Left lobe of liver (tissue), 2 donors: ENCODE measurements at regions not wholly inside any gene's neighbourhood (a gene's known extent, or its start where the extent isn't known, plus 50 kb on each side); places are given as distances from the start of the nearest gene placed in this dataset.

Source experiments
- ATAC-seq: fragments of 200-7000 bp; cut with Tn5 transposase; one replicate; pipeline ENCODE4 v1.9.1; 2020; ENCODE audit warnings: mild to moderate bottlenecking, moderate library complexity
- DNase-seq: peaks from one replicate; pipeline ENCODE4 v3.0.0-alpha.2; 2020; ENCODE audit warnings: low spot score
- donor health status: DM: no; HTN: no; CAD: no; lungs with moderate emphysema.
- donor health status: DM: no; HTN: yes; CAD: no.

- DNase-seq, result no peak
- ATAC-seq, result no peak
These were observed 949.5 kb upstream of the ADGRL3 start for GRCh38 chr4:60250657-60251056.

- ATAC-seq, result no peak
- no peak for DNase-seq
These were observed 940.3 kb upstream of the ADGRL3 start for GRCh38 chr4:60259781-60260180.

GRCh38 chr4:60266505-60266904 is 933.6 kb upstream of the ADGRL3 start:
- no peak for ATAC-seq
- DNase-seq, result no peak

- DNase-seq (no peak), ATAC-seq (no peak)
These were observed 903.7 kb upstream of the ADGRL3 start for GRCh38 chr4:60296386-60296785.

- ATAC-seq (no peak), DNase-seq (no peak)
These were observed 886.4 kb upstream of the ADGRL3 start for GRCh38 chr4:60313611-60314178.

- DNase-seq (no peak), ATAC-seq (no peak)
These were observed 885.7 kb upstream of the ADGRL3 start for GRCh38 chr4:60314416-60314815.

- DNase-seq (no peak), ATAC-seq (no peak)
These were observed 884.5 kb upstream of the ADGRL3 start for GRCh38 chr4:60315586-60315985.

GRCh38 chr4:60326735-60327134 is 873.4 kb upstream of the ADGRL3 start:
- no peak for DNase-seq
- no peak for ATAC-seq

- no peak for ATAC-seq
These were observed 872.5 kb upstream of the ADGRL3 start for GRCh38 chr4:60327651-60328050.

GRCh38 chr4:60344908-60345307 is 855.2 kb upstream of the ADGRL3 start:
- ATAC-seq (no peak), DNase-seq (no peak)

More at GRCh38 chr4:60327651-60328050, 872.5 kb upstream of the ADGRL3 start:
- no peak for DNase-seq

- no peak for DNase-seq
- no peak for ATAC-seq
These were observed 854.7 kb upstream of the ADGRL3 start for GRCh38 chr4:60345392-60345791.

- DNase-seq (no peak), ATAC-seq (no peak)
These were observed 840.3 kb upstream of the ADGRL3 start for GRCh38 chr4:60359746-60360367.

- DNase-seq (no peak), ATAC-seq (no peak)
These were observed 835.0 kb upstream of the ADGRL3 start for GRCh38 chr4:60365176-60365575.

- ATAC-seq, result no peak
- DNase-seq, result no peak
These were observed 833.5 kb upstream of the ADGRL3 start for GRCh38 chr4:60366661-60367060.

GRCh38 chr4:60368986-60369385 is 831.1 kb upstream of the ADGRL3 start:
- DNase-seq (no peak), ATAC-seq (no peak)

GRCh38 chr4:60378010-60378409 is 822.1 kb upstream of the ADGRL3 start:
- DNase-seq (no peak), ATAC-seq (no peak)

GRCh38 chr4:60384516-60384915 is 815.6 kb upstream of the ADGRL3 start:
- DNase-seq, result no peak
- ATAC-seq, result no peak

- DNase-seq, result no peak
- ATAC-seq, result no peak
These were observed 810.5 kb upstream of the ADGRL3 start for GRCh38 chr4:60389633-60390032.

- DNase-seq, result no peak
- no peak for ATAC-seq
These were observed 803.6 kb upstream of the ADGRL3 start for GRCh38 chr4:60396341-60397049.

GRCh38 chr4:60400593-60400992 is 799.5 kb upstream of the ADGRL3 start:
- DNase-seq (no peak), ATAC-seq (no peak)

- no peak for DNase-seq
- no peak for ATAC-seq
These were observed 796.1 kb upstream of the ADGRL3 start for GRCh38 chr4:60404027-60404426.

- DNase-seq, result no peak
- ATAC-seq, result no peak
These were observed 777.7 kb upstream of the ADGRL3 start for GRCh38 chr4:60422439-60422838.
